ENCODE measurements at regions not wholly inside any gene's neighbourhood (a gene's known extent, or its start where the extent isn't known, plus 50 kb on each side); places are given as distances from the start of the nearest gene placed in this dataset.

GRCh38 chrX:44470816-44471215 lies 71.8 kb downstream of the FUNDC1 start:
- DNase-seq (ENCODE audit: low read depth in 2 of 2) = no peak

DNA sequence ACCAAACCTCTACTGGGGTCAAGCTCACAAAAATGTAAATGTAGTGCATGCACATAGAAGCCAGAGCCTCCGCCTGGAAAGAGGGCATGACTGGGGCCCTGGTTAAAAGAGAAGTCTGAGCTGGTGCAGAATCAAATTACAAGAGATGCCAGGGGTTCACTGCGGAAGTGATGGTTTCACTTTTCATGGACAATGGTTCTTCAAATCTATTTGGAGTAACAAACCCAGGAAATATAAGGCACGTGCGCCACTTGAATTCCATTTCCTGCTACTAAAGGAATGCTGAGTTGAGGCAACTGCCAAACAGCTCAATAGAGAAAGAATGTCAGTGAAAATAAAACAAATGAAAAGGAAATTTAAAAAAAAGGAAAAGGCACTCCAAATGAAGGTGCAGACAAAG lies 79.8 kb downstream of the FUNDC1 start:
- DNase-seq (ENCODE audit: low read depth in 2 of 2) = no peak

DNA sequence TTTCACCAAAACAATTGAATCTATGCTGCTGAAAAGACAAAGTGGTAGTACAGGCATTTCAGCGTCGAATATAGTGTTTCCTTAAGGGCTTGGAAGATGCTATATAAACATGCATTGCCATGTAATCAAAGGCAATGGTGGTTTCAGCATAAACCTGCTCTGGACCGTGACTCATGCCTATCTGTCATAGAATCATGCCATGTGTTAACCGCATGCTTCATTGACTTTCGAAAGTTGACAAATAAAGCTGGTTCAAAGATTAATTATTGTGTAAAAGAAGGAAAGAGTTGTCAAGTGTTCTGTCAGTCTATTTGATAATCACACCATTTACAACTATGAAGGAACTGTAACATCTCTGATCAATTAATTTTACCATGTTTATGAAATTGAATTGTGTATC lies 83.2 kb downstream of the FUNDC1 start:
- no peak for DNase-seq (ENCODE audit: low read depth in 2 of 2)

GRCh38 chrX:44456685-44457084 lies 86.0 kb downstream of the FUNDC1 start:
- no peak for DNase-seq (ENCODE audit: low read depth in 2 of 2)

DNA sequence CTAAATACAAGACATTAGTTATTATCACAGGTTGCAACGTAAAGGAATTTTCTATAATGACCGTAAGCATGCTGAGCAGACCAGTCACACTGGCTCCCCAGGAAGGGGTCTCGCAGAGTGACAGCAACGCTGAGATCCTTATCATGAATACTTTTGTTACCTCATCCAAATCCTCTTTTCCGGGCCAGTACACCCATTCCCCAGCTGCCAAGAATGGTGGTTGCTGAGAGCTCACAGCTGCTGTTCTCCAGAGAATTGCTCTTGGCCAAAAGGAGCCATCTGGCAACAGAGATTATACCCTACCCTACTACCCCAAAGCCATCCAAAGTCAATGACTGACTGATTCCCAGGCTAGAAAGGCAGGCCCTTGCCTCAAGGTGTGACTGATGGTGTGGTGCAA lies 91.6 kb downstream of the FUNDC1 start:
- no peak for DNase-seq (ENCODE audit: low read depth in 2 of 2)

- no peak for DNase-seq (ENCODE audit: low read depth in 2 of 2)
Measured at GRCh38 chrX:44447214-44447613, 95.4 kb downstream of the FUNDC1 start.

GRCh38 chrX:44440006-44440405 lies 96.5 kb upstream of the EFHC2 start:
- no peak for DNase-seq (ENCODE audit: low read depth in 2 of 2)

- no peak for DNase-seq (ENCODE audit: low read depth in 2 of 2)
Measured at GRCh38 chrX:44439242-44439794, 95.8 kb upstream of the EFHC2 start.

DNA sequence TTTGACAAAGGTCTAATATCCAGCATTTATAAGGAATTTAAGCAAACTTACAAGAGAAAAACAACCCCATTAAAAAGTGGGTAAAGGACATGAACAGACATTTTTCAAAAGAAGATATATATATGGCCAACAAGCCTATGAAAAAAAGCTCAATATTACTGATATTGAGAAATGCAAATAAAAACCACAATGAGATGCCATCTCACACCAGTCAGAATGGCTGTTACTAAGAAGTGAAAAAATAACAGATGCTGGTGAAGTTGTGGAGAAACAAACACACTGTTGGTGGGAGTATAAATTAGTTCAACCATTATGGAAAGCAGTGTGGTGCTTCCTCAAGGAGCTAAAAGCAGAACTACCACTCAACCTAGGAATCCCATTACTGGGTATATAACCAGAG lies 91.6 kb upstream of the EFHC2 start:
- DNase-seq (ENCODE audit: low read depth in 2 of 2) = no peak

- no peak for DNase-seq (ENCODE audit: low read depth in 2 of 2)
Measured at GRCh38 chrX:44433556-44433955, 90.1 kb upstream of the EFHC2 start.

- peak in 1 of 2 experiments; percentile 12 for DNase-seq (ENCODE audit: low read depth in 2 of 2)
Measured at GRCh38 chrX:44432641-44433040, 89.2 kb upstream of the EFHC2 start.

- DNase-seq (ENCODE audit: low read depth in 2 of 2) = no peak
Measured at GRCh38 chrX:44431194-44431593, 87.7 kb upstream of the EFHC2 start.

- DNase-seq (ENCODE audit: low read depth in 2 of 2) = no peak
Measured at GRCh38 chrX:44428989-44429627, 85.6 kb upstream of the EFHC2 start.

- no peak for DNase-seq (ENCODE audit: low read depth in 2 of 2)
Measured at GRCh38 chrX:44422631-44423030, 79.2 kb upstream of the EFHC2 start.

DNA sequence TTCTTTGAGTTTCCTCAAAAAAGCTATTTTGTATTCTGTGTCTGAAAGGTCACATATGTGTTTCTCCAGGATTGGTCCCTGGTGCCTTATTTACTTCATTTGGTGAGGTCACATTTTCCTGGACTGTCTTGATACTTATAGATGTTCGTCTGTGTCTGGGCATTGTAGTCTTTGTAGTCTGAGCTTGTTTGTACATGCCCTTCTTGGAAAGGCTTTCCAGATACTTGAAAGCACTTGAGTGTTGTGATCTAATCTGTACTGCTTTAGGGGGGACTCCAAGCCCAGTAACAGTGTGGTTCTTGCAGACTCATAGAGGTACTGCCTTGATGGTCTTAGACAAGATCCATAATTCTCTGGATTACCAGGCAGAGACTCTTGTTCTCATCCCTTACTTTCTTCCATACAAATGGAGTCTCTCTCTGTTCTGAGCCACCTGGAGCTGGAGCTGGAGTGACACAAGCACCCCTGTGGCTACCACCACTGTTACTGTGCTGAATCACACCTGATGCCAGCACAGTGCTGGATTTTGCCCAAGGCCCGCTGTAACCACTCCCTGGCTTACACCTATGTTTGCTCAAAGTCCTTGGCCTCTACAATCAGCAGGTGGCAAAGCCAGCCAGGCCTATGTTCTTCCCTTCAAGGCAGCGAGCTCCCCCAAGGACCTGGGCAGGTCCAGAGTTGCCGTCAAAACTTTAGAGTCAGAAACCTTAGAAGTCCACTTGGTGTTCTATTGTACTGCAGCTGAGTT lies 72.3 kb upstream of the EFHC2 start:
- no peak for DNase-seq (ENCODE audit: low read depth in 2 of 2)

- no peak for DNase-seq (ENCODE audit: low read depth in 2 of 2)
Measured at GRCh38 chrX:44401151-44401550, 57.7 kb upstream of the EFHC2 start.

GRCh38 chrX:44400588-44400987 lies 57.1 kb upstream of the EFHC2 start:
- DNase-seq (ENCODE audit: low read depth in 2 of 2) = peak; percentile 54 to 65

DNA sequence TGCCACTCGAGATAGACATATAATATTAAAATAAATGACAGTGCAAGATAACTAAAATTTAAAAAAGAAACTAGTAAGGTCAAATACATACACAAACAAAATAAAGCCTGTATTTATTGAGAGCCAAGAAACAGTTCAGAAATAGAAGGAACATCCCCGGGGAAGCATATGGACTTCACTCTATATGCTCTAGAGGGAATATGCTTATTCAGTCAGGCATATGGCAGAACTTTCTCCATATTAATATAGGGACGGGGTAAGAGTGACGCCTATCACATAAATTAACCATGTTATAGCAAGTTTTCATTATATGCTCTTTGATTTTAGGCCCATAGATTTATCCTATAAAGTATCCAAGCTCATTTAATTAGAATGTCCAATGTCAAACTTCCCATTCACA lies 56.7 kb upstream of the EFHC2 start:
- no peak for DNase-seq (ENCODE audit: low read depth in 2 of 2)
